ENCODE measurements at regions not wholly inside any gene's neighbourhood (a gene's known extent, or its start where the extent isn't known, plus 50 kb on each side); places are given as distances from the start of the nearest gene placed in this dataset.

DNA sequence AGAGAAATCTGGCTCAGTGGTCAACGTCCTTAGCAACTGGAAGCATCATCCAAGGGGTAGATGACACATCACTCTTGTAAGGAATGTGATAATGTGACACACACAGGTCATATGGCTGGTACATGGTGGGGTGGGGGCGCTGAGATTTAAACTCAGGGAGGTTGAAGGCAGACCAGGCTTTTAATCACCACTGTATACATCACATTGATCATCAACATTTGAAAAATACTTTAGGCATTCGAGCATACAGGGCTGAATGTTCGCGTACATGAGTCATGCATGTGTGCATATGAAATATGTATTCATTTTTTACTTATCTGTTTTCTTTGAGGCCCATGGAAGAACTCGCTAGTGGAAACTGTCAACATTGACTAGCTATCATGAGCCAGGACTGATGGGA is 976.4 kb downstream of the VRK1 start:
- Mint-ChIP-seq H3K27ac (no peak overlapping the region), H3K36me3 (no peaks in the 10 kb centered on the region), H3K4me1 (peaks cover 0 to 13% of the 10 kb centered on the region in 2 donors), H3K4me3 (no peak overlapping the region), H3K27me3 (ENCODE audit: low read depth in 2 of 2) (no peaks in the 10 kb centered on the region), H3K9me3 (no peaks in the 10 kb centered on the region)
- Histone ChIP-seq H3K27ac (ENCODE audit: low read length) (no peak overlapping the region), H3K27me3 (ENCODE audit: control insufficient read depth, insufficient read depth, low read length) (no peaks in the 10 kb centered on the region), H3K36me3 (ENCODE audit: control insufficient read depth, insufficient read depth, low read length) (no peaks in the 10 kb centered on the region), H3K4me1 (ENCODE audit: control insufficient read depth, insufficient read depth, low read length) (peaks cover 8% of the 10 kb centered on the region), H3K4me3 (ENCODE audit: low read length) (no peak overlapping the region), H3K9me3 (ENCODE audit: control insufficient read depth, insufficient read depth, low read length) (no peaks in the 10 kb centered on the region)
- DNase-seq, result no peak
- TF ChIP-seq, protein P1, sequence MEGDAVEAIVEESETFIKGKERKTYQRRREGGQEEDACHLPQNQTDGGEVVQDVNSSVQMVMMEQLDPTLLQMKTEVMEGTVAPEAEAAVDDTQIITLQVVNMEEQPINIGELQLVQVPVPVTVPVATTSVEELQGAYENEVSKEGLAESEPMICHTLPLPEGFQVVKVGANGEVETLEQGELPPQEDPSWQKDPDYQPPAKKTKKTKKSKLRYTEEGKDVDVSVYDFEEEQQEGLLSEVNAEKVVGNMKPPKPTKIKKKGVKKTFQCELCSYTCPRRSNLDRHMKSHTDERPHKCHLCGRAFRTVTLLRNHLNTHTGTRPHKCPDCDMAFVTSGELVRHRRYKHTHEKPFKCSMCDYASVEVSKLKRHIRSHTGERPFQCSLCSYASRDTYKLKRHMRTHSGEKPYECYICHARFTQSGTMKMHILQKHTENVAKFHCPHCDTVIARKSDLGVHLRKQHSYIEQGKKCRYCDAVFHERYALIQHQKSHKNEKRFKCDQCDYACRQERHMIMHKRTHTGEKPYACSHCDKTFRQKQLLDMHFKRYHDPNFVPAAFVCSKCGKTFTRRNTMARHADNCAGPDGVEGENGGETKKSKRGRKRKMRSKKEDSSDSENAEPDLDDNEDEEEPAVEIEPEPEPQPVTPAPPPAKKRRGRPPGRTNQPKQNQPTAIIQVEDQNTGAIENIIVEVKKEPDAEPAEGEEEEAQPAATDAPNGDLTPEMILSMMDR (IDR thresholded peaks at IDR 0.05), result no peak
- intact Hi-C loops (cut with micrococcal nuclease), result no loop called here
- WGBS (ENCODE audit: insufficient coverage), result 96% methylated on average over 5 of the region's 6 CpGs
- ATAC-seq, result no peak

DNA sequence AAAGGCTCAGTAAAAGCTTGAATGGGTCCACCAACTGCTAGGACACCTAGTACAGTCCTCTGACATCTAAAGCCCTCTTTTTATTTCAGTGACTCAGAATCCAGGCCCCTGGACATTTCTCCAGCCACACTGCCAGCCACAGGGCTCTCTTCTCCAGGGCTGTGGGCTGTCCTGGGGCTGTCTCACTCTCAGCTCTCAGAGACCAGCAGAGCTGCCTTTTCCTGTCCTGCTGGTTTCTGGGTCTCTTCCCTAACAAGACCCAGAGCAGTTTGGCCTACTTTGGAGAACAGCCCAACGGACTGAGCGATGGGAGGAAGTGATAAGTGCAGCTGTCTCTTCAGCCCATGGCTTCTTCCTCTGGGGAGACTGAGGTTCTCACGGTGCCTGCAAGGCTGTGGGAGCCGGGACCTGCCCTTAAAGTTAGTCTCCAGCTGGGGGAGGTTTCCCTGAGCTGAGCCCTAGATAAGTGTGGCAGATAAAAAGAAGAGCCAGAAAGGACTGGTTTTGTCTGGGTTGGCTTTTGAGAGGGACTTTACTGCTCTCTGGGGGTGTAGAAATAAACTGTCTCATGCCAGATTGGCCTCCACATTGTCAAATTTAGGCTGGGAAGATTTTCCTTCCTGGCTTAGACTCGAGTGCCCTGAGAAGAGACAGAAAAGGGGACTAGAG is 979.8 kb downstream of the VRK1 start:
- Histone ChIP-seq H3K27me3 (ENCODE audit: control insufficient read depth, insufficient read depth, low read length) (no peaks in the 10 kb centered on the region), H3K9me3 (ENCODE audit: control insufficient read depth, insufficient read depth, low read length) (no peaks in the 10 kb centered on the region), H3K4me3 (ENCODE audit: low read length) (no peak overlapping the region), H3K27ac (ENCODE audit: low read length) (no peak overlapping the region), H3K36me3 (ENCODE audit: control insufficient read depth, insufficient read depth, low read length) (no peaks in the 10 kb centered on the region), H3K4me1 (ENCODE audit: control insufficient read depth, insufficient read depth, low read length) (peaks cover 8% of the 10 kb centered on the region)
- ATAC-seq (peak in 2 of 3 donors; percentile 31 to 33), DNase-seq (peak in 1 of 2 donors; percentile 39)
- Mint-ChIP-seq H3K9me3 (no peaks in the 10 kb centered on the region), H3K4me1 (peaks cover 0 to 13% of the 10 kb centered on the region in 2 donors), H3K27ac (peak overlapping the region in 1 of 2 donors; percentile 58), H3K4me3 (no peak overlapping the region), H3K27me3 (ENCODE audit: low read depth in 2 of 2) (no peaks in the 10 kb centered on the region), H3K36me3 (peaks cover 7% of the 10 kb centered on the region)
- WGBS (ENCODE audit: insufficient coverage), result 50% methylated on average over 5 of the region's 5 CpGs
- intact Hi-C loops (cut with micrococcal nuclease), result no loop called here
- TF ChIP-seq, protein P1 (IDR thresholded peaks at IDR 0.05), result no peak

DNA sequence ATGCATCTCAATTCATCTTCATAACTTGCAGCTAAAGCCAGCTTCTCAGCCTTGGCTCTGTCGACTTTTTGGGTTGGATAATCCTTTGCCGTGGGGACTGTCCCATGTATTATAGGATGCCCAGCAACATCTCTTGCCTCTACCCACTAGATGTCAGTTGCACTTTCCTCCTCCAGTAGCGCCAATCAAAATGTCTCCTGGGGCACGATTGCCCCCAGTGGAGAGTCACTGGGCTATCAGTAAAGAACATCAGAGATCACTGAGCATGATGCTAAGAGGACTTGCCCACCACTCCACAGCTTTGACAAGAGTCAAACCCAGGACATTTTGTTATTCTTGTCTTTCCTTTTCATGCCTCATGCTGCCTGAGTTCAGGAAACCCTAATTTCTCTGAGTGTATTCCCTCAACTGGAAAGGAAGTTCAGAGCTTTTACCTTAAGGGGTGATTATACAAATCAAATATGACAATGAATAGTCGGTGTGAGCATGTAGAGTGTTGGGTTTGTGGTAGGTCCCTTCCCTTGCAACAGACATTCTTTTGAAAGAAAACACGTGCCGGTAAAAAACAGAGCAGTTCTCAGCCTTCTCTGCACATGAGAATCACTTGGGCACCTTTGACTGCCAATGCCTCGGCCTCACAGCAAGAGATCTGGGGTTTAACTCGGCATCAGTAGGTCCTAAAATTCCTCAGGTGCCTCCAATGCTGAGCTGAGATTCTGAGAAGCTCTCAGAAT is 980.6 kb downstream of the VRK1 start:
- ATAC-seq (no peak), DNase-seq (peak in 1 of 2 donors; percentile 54)
- TF ChIP-seq, protein P1 (IDR thresholded peaks at IDR 0.05), result no peak
- Histone ChIP-seq H3K27ac (ENCODE audit: low read length) (no peak overlapping the region), H3K27me3 (ENCODE audit: control insufficient read depth, insufficient read depth, low read length) (no peaks in the 10 kb centered on the region), H3K9me3 (ENCODE audit: control insufficient read depth, insufficient read depth, low read length) (no peaks in the 10 kb centered on the region), H3K4me1 (ENCODE audit: control insufficient read depth, insufficient read depth, low read length) (peaks cover 8% of the 10 kb centered on the region), H3K36me3 (ENCODE audit: control insufficient read depth, insufficient read depth, low read length) (no peaks in the 10 kb centered on the region), H3K4me3 (ENCODE audit: low read length) (no peak overlapping the region)
- peaks cover 0 to 13% of the 10 kb centered on the region in 2 donors for H3K4me1 Mint-ChIP-seq
- H3K27ac Mint-ChIP-seq, result peak overlapping the region in 1 of 2 donors; percentile 58
- intact Hi-C loops (cut with micrococcal nuclease), result no loop called here
- H3K27me3 Mint-ChIP-seq (ENCODE audit: low read depth in 2 of 2), result no peaks in the 10 kb centered on the region
- WGBS (ENCODE audit: insufficient coverage), result 87% methylated on average over 9 of the region's 9 CpGs
- H3K9me3 Mint-ChIP-seq, result no peaks in the 10 kb centered on the region
- H3K36me3 Mint-ChIP-seq, result peaks cover 7% of the 10 kb centered on the region
- H3K4me3 Mint-ChIP-seq, result no peak overlapping the region
